ENCODE measurements at regions not wholly inside any gene's neighbourhood (a gene's known extent, or its start where the extent isn't known, plus 50 kb on each side); places are given as distances from the start of the nearest gene placed in this dataset.

GRCh38 chr4:107166873-107167450, 130.8 kb upstream of the DKK2 start:
- H3K4me3 Mint-ChIP-seq, result no peak overlapping the region

DNA sequence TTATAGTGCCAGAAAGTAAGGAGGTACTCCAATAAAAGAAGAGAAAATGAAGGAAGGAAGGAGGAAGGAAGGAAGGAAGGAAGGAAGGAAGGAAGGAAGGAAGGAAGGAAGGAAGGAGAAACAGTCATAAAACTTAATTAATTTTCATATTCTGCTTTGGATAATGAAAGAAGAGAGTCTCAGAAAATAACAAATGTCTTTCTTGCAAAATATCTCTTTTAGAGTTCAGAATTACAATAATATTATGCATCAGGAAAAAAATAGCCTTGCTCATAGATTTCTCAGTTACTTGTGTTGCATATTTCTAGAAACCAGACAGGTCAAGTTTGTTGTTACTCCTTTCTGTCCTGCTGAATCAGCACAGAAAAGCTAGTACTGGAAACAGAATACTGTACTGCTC, 130.1 kb upstream of the DKK2 start:
- no peak overlapping the region for H3K4me3 Mint-ChIP-seq
- no peak overlapping the region for H3K27ac Mint-ChIP-seq
- H3K4me1 Mint-ChIP-seq (ENCODE audit: low read depth), result no peaks in the 10 kb centered on the region
- DNase-seq, result no peak
- H3K27me3 Mint-ChIP-seq (ENCODE audit: insufficient read depth), result peaks cover 2% of the 10 kb centered on the region; the same call in 1 of the 2 replicates
- peaks cover 9% of the 10 kb centered on the region; the same call in 1 of the 2 replicates for H3K36me3 Mint-ChIP-seq (ENCODE audit: low read depth)
- H3K9me3 Mint-ChIP-seq, result peaks cover 13% of the 10 kb centered on the region
- TF ChIP-seq CTCF (IDR thresholded peaks at IDR 0.05), result no peak

More at GRCh38 chr4:107166873-107167450, 130.8 kb upstream of the DKK2 start:
- TF ChIP-seq CTCF (IDR thresholded peaks at IDR 0.05), result peak; percentile 19; the same call in 1 of the 2 replicates
- peaks cover 13% of the 10 kb centered on the region for H3K9me3 Mint-ChIP-seq
- peaks cover 2% of the 10 kb centered on the region; the same call in 1 of the 2 replicates for H3K27me3 Mint-ChIP-seq (ENCODE audit: insufficient read depth)
- no peak for DNase-seq
- H3K4me1 Mint-ChIP-seq (ENCODE audit: low read depth), result no peaks in the 10 kb centered on the region
- H3K27ac Mint-ChIP-seq, result no peak overlapping the region
- H3K36me3 Mint-ChIP-seq (ENCODE audit: low read depth), result peaks cover 9% of the 10 kb centered on the region; the same call in 1 of the 2 replicates

- no peak for TF ChIP-seq CTCF (IDR thresholded peaks at IDR 0.05)
- peaks cover 3% of the 10 kb centered on the region; the same call in 1 of the 2 replicates for H3K27me3 Mint-ChIP-seq (ENCODE audit: insufficient read depth)
- H3K27ac Mint-ChIP-seq, result no peak overlapping the region
- H3K4me3 Mint-ChIP-seq, result no peak overlapping the region
- H3K4me1 Mint-ChIP-seq (ENCODE audit: low read depth), result no peaks in the 10 kb centered on the region
- H3K36me3 Mint-ChIP-seq (ENCODE audit: low read depth), result peaks cover 9% of the 10 kb centered on the region; the same call in 1 of the 2 replicates
- H3K9me3 Mint-ChIP-seq, result peaks cover 13% of the 10 kb centered on the region
- DNase-seq, result no peak
These were observed 128.9 kb upstream of the DKK2 start for GRCh38 chr4:107164962-107165475.

DNA sequence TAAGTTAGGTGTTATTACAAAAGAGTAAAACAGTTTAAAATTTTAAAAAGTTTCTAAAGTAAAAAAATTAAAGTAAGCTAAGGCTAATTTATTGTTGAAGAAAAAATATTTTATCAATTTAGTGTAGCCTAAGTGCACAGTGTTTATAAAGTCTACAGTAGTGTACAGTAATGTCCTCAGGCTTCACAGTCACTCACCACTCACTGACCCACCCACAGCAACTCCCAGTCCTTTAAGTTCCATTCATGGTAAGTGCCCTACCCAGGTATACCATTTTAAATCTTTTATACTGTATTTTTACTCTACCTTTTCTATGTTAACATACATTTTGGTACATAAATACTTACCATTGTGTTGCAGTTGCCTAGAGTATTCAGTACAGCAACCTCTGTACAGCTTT, 120.3 kb upstream of the DKK2 start:
- no peaks in the 10 kb centered on the region for H3K36me3 Mint-ChIP-seq (ENCODE audit: low read depth)
- H3K4me3 Mint-ChIP-seq, result no peak overlapping the region
- no peaks in the 10 kb centered on the region for H3K9me3 Mint-ChIP-seq
- peaks cover 9% of the 10 kb centered on the region; the same call in 1 of the 2 replicates for H3K4me1 Mint-ChIP-seq (ENCODE audit: low read depth)
- no peak for TF ChIP-seq CTCF (IDR thresholded peaks at IDR 0.05)
- H3K27me3 Mint-ChIP-seq (ENCODE audit: insufficient read depth), result peaks cover 3% of the 10 kb centered on the region; the same call in 1 of the 2 replicates
- H3K27ac Mint-ChIP-seq, result no peak overlapping the region
- no peak for DNase-seq

DNA sequence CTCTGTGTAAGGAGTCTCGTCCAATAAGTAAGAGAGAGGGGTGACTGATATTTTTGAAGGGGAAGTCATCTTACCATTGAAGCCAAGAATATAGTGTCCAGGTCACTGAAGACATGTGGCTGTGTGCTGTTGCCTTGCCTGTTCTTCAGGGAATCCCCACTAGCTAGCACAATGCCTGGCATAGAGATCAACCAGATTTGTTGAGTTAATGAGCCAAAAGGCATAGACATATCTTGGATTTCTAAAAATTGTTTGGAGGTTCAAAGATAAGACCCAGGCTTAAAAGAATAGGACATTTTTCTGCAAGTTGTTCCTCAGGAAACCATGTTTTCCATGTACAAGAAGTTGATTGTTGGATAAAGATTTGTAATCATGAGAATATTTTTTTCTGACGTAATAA, 119.3 kb upstream of the DKK2 start:
- no peak for TF ChIP-seq CTCF (IDR thresholded peaks at IDR 0.05)
- no peaks in the 10 kb centered on the region for H3K9me3 Mint-ChIP-seq
- no peaks in the 10 kb centered on the region for H3K36me3 Mint-ChIP-seq (ENCODE audit: low read depth)
- peaks cover 9% of the 10 kb centered on the region; the same call in 1 of the 2 replicates for H3K4me1 Mint-ChIP-seq (ENCODE audit: low read depth)
- peaks cover 1% of the 10 kb centered on the region; the same call in 1 of the 2 replicates for H3K27me3 Mint-ChIP-seq (ENCODE audit: insufficient read depth)
- H3K4me3 Mint-ChIP-seq, result no peak overlapping the region
- no peak for DNase-seq
- H3K27ac Mint-ChIP-seq, result no peak overlapping the region
